HG02885 (cell line): ENCODE measurements at regions not wholly inside any gene's neighbourhood (a gene's known extent, or its start where the extent isn't known, plus 50 kb on each side); places are given as distances from the start of the nearest gene placed in this dataset.
"Not testable (repeated sequence)": the region's sequence is repeated elsewhere in the genome, so short reads cannot be mapped to it uniquely, and the experiment has no call there.

Experiments
- ATAC-seq: cut with Tn5 transposase; IDR thresholded peaks from one replicate; pipeline ENCODE4 v1.9.1; 2021; ENCODE audit warnings: mild to moderate bottlenecking; ENCODE audit not compliant: unreplicated experiment, poor library complexity

DNA sequence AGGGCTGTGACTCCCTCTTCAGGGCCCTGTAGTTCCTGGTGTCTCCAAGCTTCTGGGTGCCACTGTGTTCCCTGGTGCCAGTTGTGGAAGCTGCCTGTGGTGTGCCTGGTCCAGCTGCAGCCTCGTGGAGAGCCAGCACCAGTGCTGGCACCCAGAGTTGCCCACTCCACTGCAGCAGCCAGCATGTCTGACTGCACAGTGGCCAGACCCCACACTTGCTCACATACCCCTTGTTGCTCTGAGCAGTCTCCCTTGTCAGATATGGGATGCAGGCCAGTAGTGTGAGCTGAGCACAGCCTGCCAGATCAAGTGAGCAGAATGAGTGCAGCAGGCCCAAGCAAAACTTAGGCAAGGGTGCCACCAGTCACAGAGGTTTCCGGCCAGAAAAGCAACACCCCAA is 108.6 kb downstream of the ZMAT1 start:
- ATAC-seq, result no peak

DNA sequence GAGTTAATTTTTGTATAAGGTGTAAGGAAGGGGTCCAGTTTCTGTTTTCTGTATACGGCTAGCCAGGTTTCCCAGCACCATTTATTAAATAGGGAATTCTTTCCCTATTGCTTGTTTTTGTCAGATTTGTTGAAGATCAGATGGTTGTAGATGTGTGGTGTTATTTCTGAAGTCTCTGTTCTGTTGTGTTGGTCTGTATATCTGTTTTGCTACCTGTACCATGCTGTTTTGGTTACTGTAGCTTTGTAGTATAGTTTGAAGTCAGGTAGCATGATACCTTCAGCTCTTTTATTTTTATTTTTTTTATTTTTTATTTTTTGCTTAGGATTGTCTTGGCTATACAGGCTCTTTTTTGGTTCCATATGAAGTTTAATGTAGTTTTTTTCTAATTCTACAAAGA is 114.1 kb downstream of the ZMAT1 start:
- ATAC-seq, result not testable (repeated sequence)

DNA sequence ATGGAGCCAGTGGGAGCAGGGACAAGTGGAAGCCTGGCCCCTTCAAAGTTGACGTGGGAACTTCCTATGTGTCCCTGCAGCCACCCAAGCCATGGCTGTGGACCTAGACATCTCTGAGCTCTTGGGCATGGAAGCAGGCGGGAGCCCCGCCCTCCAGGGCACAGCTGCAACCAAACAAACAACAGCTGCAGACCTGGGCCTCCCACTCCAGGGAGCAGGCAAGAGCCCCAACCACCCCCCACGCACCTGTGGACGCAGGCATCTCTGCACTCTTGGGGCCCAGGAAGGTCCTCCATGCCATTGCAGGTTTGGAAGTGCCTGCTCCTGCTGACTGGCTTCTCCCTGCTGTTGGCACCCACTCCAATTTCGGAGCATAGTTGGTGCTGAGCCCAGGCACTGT is 118.6 kb downstream of the ZMAT1 start:
- ATAC-seq, result no peak

DNA sequence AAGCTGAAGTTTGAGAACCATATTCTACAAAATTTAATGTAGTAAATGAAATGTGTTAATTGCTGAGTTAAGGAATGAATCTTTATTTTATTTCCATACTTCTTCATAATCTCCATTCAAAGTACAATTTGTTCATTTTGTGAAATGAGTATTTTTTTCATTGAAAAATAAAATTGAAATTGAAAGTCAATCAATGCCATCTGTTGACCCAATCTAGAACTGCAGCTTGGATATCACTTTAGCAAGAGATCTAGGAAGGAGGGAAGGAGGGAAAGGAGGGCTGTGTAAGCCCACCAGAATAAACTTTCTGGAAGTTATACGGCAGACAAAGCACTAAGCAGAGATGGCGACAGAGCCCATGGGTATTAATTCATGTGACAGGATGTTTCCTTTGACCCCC is 128.4 kb downstream of the ZMAT1 start:
- no peak for ATAC-seq

DNA sequence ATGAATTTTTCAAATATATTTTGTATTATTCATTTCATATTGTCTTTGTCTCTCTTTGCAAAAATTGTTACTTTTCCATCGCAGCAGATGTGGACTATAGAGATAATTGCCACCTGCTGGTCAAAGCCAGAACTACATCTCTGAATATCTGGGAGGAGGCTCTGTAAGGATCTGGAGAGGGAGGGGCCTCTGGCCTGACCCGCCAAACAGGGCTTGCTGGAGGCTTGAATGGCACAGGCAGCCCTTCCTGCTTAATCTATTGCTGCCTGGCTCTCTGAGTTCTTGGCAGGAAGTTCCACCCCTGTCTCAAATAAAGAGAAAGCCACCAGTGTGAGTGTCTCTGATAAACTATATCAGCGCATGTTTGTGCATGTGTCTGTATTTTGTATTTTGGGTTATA is 132.4 kb downstream of the ZMAT1 start:
- ATAC-seq, result peak; percentile 99

DNA sequence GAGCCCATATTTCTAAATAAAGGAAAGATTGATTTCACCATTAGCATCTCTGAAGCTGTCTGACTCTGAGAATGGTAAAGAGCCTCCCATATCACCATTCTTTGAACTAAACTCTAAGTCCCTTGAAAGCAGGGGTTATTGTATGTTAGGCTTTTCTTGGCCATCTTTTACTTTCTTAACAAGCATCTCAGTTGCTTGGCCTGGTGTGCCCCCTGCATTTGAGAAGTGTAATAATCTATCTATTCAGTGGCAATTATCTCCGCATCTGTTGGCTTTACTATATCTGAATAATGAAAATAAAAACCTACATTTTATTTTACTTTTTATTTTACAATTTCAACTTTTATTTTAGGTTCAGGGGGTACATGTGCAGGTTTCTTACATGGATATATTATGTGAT is 128.3 kb upstream of the ARMCX2 start:
- ATAC-seq, result no peak

DNA sequence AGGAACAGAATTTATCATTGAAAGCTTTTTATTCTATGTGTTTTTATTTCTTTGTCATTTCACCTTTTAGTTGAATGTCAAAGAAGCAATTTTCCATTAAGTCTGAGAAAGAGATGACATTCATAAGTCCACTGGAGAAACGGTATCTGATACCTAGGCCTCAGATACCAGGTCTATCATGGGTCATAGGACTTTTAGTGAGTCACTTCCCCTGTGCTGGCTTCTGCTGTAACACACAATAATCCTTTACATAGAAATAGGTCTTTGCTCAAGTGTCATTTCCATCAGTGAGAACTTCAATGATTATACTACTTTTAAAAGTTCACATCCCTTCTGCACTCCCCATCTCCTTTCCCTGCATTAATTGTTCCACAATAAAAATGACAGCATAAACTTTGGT is 125.5 kb upstream of the ARMCX2 start:
- ATAC-seq, result no peak

DNA sequence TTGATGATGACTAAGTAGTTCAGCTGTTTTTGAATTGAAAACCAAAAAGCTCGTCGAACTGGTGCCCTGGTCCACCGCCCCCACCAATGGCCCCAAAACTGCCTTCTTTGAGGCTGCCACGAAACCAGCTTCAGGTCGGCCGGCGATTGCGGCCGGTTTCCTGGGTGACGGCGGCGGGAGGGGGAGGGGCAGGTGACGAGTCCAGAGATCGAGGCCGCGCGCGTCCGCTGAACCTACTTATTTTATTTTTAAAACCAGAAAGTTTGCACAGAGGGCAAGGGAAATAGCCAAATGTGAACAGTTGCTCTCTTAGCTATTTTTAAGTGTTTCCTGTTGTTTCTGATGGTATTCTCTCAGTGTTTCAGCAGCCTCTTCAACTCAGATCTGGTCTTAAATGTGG is 120.8 kb upstream of the ARMCX2 start:
- not testable (repeated sequence) for ATAC-seq

DNA sequence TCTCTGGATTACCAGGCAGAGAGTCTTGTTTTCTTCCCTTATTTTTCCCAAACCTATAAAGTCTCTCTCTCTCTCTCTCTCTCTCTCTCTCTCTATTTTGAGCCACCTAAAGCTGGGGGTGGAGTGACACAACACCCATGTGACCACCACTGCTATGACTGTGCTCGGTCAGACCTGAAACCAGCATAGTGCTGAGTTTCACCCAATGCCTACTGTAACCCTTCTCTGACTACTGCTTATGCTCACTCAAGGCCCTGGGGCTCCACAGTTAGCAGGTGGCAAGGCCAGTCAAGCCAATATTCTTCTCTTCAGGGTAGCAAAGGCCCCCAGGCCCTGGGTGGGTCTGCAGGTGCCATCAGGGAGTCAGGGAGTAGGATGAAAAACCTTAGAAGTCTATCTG is 114.7 kb upstream of the ARMCX2 start:
- ATAC-seq, result peak; percentile 100

DNA sequence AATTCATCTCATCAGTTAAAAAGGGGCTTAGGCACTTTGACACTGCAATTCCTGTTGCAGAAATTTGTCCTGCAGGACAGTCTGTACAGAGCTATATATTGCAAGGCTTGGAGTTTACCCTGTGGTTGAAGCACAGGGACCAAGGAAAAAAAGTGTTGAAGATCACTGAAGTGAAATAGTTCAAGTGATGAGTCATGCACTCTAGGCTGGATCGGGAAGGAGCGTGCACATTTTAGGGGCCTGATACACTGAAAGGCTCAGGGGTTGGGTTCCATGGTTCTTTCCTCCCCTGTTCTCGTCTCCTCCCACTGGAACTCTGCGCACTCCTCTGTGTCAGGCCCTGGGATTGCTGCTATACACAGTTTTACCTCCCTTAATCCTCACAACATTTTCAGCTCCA is 104.9 kb upstream of the ARMCX2 start:
- no peak for ATAC-seq

DNA sequence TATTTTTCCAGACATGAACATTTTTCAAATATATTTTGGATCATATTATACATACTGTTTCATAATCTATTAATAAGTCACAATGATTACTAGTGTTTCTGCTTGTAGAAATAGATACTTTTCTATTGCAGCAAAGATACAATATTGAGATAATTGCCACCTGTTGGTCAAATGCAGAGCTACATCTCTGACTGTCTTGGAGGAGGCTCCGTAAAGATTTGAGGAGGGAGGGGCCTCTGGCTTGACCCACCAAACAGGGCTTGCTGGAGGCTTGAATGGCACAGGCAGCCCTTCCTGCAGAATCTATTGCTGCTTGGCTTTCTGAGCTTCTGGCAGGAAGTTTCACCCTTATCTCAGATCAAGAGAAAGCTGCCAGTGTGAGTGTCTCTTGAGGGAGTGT is 99.3 kb upstream of the ARMCX2 start:
- ATAC-seq, result peak; percentile 96

DNA sequence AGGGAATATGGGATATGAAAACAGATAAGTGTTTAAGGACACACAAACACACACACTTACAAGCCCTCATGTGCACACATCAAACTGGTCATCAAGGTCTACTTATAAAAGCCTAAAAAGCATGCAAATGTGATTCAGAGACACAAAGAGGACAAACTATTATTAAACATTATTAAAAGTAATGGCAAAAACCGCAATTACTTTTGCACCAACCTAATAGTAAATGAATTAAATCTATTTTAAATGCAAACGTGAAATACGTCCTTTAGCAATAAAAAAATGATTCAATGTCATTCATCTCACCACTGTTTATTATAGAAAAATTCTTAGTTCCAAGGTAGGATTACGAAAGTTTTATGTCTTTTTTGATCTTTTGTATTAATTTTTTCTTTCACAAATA is 91.1 kb upstream of the ARMCX2 start:
- ATAC-seq, result no peak

DNA sequence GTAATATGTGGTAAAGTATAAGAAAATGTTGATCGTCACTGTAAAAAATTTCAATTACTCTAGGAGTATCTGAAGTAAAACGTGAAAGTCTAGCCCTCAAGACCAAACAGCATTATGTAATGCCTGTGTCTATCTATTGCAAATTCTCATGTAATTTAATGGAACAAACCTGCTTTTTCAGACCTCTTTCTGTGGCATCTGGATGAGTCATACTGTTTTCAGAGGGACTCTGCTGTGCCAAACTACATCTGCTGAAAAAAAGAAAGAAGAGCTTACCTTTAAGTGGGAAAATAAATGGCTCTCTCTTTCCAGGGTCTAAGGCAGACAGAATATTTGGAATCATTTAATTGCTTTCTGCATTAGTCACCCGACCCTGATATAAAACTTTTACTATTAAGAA is 89.8 kb upstream of the ARMCX2 start:
- no peak for ATAC-seq

DNA sequence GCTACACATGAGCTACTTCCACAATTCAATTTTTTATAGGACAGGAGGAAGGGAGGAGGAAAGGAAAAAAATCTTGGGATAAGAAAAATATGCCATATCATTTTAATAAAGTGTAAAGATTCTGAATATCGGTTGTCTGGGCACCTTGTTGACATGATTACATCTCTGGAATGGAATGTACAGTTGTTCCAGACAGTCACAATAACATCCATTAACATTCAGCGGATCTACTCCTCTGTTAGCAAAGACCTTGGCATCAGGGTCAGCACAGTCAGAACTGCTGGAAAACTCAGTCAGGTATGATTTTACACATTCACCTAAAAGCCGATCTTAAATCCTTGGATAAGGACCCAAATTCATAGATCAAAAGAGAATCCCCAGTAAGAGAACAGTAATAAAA is 85.4 kb upstream of the ARMCX2 start:
- no peak for ATAC-seq

DNA sequence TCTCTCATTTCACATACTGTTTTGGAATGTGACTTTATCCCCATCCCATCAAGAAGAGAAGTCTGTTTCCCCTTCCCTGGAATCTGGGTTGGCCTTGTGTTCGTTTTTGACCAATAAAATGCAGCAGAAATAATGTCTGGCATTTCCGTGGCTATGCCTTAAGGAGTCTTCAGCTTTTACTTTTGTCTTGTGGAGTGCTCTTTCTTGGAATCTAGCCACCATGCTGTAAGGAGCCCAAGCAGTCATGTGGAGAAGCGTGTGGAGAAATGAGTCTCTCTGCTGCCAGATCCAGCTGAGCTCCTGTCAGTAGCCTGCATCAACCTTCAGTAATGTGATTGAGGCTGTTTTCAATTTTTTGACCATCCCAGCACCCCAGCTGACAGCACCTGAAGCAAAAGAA is 84.4 kb upstream of the ARMCX2 start:
- ATAC-seq, result no peak

DNA sequence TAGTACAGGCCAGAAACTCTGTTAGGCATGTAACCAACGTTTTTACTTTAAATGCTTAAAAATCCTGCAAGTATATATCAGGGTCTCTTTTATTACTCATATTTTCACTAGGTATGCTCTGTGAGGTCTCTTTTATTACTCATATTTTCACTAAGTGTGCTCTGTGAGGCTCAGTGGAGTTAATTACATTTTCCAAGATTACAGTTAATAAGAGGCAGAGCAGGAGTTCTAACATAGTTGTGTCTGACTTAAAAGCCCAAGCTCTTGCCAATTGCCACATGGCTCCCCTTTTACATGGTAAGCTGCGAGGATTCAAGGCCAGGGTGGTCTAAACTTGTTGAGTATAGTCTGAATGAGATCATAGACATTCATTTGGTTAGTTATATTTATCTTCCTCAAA is 81.0 kb upstream of the ARMCX2 start:
- no peak for ATAC-seq

DNA sequence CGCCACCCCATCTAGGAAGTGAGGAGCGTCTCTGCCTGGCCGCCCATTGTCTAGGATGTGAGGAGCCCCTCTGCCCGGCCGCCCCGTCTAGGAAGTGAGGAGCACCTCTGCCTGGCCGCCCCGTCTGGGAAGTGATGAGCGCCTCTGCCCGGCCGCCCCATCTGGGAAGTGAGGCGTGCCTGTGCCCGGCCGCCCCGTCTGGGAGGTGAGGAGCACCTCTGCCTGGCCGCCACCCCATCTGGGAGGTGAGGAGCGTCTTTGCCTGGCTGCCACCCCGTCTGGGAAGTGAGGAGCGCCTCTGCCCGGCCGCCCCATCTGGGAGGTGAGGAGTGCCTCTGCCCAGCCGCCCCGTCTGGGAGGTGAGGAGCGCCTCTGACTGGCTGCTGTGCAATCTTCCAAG is 79.2 kb upstream of the ARMCX2 start:
- not testable (repeated sequence) for ATAC-seq

DNA sequence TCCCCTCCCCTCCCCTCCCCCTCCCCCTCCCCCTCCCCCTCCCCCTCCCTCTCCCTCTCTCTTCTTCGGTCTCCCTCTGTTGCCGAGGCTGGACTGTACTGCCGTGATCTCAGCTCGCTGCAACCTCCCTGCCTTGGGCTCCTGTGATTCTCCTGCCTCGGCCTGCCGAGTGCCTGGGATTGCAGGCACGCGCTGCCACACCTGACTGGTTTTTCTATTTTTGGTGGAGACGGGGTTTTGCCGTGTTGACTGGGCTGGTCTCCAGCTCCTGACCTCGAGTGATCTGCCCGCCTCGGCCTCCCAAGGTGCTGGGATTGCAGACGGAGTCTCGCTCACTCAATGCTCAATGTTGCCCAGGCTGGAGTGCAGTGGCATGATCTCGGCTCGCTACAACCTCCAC is 78.8 kb upstream of the ARMCX2 start:
- ATAC-seq, result not testable (repeated sequence)

DNA sequence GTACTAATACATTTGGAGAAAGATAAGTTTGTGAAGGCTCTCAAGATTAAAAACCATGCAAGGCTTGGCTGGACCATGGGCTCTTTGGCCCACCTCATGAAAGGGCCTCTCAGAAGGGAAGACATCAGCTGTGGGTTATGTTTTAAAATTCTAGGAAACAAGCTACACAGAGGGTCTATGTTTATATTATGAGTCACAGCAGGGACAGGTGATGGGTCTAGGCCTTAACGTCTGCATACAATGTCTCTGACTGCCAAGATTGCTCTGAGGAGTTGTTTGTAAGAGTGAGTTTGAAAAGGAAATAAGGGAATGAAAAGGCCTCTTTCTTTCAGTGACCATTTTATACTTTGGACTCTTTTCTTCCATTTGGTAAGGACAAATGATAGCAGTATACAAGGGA is 77.0 kb upstream of the ARMCX2 start:
- no peak for ATAC-seq

DNA sequence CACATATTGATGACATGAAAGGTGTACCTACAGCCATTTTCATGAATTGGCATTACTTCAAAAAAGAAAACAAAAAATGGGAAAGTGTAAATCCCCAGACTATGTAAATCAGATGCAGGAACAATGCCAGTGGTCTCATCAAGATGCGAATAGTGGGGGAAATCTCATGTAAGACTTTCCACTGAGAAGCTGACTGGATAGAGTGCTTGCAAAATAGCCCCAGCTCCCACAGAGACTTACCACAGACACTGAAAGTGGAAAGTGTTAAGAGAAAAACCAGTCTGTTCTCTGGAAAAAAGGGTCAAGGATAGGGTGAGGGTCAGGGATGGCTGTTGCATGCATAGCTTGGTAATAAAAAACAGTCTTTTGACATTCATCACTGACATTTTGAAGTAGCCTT is 73.2 kb upstream of the ARMCX2 start:
- ATAC-seq, result no peak

DNA sequence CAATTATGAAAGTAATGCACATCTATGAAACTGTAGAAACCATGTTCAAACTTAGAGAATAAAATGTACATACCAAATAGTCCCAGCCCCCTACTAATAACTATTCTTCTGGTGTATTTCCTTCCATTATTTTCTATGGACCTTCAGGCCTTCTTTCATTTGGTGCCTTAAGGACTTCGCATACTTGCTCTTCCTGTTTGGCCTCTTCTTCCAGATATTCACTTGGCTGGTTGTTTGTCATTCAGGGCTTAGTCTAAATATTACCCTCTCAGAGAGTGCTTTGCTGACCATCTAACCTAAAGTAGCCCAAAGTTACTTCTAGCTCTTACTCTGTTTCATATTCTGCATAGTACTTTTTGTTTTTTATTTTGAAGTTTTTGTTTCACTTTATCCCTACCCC is 70.3 kb upstream of the ARMCX2 start:
- no peak for ATAC-seq
